ENCODE measurements at regions not wholly inside any gene's neighbourhood (a gene's known extent, or its start where the extent isn't known, plus 50 kb on each side); places are given as distances from the start of the nearest gene placed in this dataset.
A peak's percentile ranks its signal among the peaks of the same experiment; 100 is the strongest.

- DNase-seq (ENCODE audit: low read depth), result no peak
- no peak overlapping the region for H3K4me3 ChIP-seq (ENCODE audit: low read depth, low read length)
- TF ChIP-seq CTCF (conservative IDR thresholded peaks at IDR 0.05; ENCODE audit: low read depth, low read length), result no peak
Measured at GRCh38 chr7:68936471-68937035, 661.7 kb upstream of the AUTS2 start.

- no peak for TF ChIP-seq CTCF (conservative IDR thresholded peaks at IDR 0.05; ENCODE audit: low read depth, low read length)
- DNase-seq (ENCODE audit: low read depth), result no peak
- H3K4me3 ChIP-seq (ENCODE audit: low read depth, low read length), result no peak overlapping the region
Measured at GRCh38 chr7:68938151-68938550, 660.1 kb upstream of the AUTS2 start.

- H3K4me3 ChIP-seq (ENCODE audit: low read depth, low read length), result no peak overlapping the region
- TF ChIP-seq CTCF (conservative IDR thresholded peaks at IDR 0.05; ENCODE audit: low read depth, low read length), result no peak
- no peak for DNase-seq (ENCODE audit: low read depth)
Measured at GRCh38 chr7:68943786-68944185, 654.5 kb upstream of the AUTS2 start.

GRCh38 chr7:68955656-68956055 lies 642.6 kb upstream of the AUTS2 start:
- H3K4me3 ChIP-seq (ENCODE audit: low read depth, low read length), result no peak overlapping the region
- DNase-seq (ENCODE audit: low read depth), result no peak
- no peak for TF ChIP-seq CTCF (conservative IDR thresholded peaks at IDR 0.05; ENCODE audit: low read depth, low read length)

GRCh38 chr7:68958571-68958970 lies 639.7 kb upstream of the AUTS2 start:
- H3K4me3 ChIP-seq (ENCODE audit: low read depth, low read length), result no peak overlapping the region
- no peak for DNase-seq (ENCODE audit: low read depth)
- TF ChIP-seq CTCF (conservative IDR thresholded peaks at IDR 0.05; ENCODE audit: low read depth, low read length), result no peak

- DNase-seq (ENCODE audit: low read depth), result peak; percentile 22
- no peak for TF ChIP-seq CTCF (conservative IDR thresholded peaks at IDR 0.05; ENCODE audit: low read depth, low read length)
- H3K4me3 ChIP-seq (ENCODE audit: low read depth, low read length), result no peak overlapping the region
Measured at GRCh38 chr7:68963552-68963951, 634.7 kb upstream of the AUTS2 start.

GRCh38 chr7:68964060-68964459 lies 634.2 kb upstream of the AUTS2 start:
- no peak overlapping the region for H3K4me3 ChIP-seq (ENCODE audit: low read depth, low read length)
- no peak for TF ChIP-seq CTCF (conservative IDR thresholded peaks at IDR 0.05; ENCODE audit: low read depth, low read length)
- DNase-seq (ENCODE audit: low read depth), result no peak

Data from epithelial cell of proximal tubule (primary cell).